Neural progenitor cell (in vitro differentiated cells): ENCODE measurements at regions not wholly inside any gene's neighbourhood (a gene's known extent, or its start where the extent isn't known, plus 50 kb on each side); places are given as distances from the start of the nearest gene placed in this dataset.
A peak's percentile ranks its signal among the peaks of the same experiment; 100 is the strongest.

ENCODE experiments used
- DNase-seq: peaks from one replicate; pipeline ENCODE4 v3.0.0-alpha.2; 2016; ENCODE audit warnings: low spot score
- H2AFZ ChIP-seq: fragments of 200-600 bp; sonication (generic); replicated peaks from 2 replicates; pipeline ENCODE4 v1.6.1; 2016; ENCODE audit warnings: antibody characterized with exemption
- H3F3A ChIP-seq: fragments of 200-600 bp; sonication (generic); 2 replicates; pipeline ENCODE4 v1.6.1; 2016; ENCODE audit warnings: antibody characterized with exemption, low read depth
- H3K27ac ChIP-seq: fragments of 200-600 bp; sonication (generic); 2 replicates; pipeline ENCODE4 v1.5.1; 2016; ENCODE audit warnings: mild to moderate bottlenecking
- H3K27me3 ChIP-seq: fragments of 200-600 bp; sonication (generic); 2 replicates; pipeline ENCODE4 v1.6.1; 2016; ENCODE audit warnings: mild to moderate bottlenecking, moderate library complexity
- H3K36me3 ChIP-seq: fragments of 200-600 bp; sonication (generic); 2 replicates; pipeline ENCODE4 v1.5.1; 2016
- H3K4me1 ChIP-seq: fragments of 200-600 bp; sonication (generic); 2 replicates; pipeline ENCODE4 v1.6.1; 2016; ENCODE audit warnings: mixed run types
- H3K4me2 ChIP-seq: fragments of 200-600 bp; sonication (generic); 2 replicates; pipeline ENCODE4 v1.6.1; 2016
- H3K4me3 ChIP-seq: fragments of 200-600 bp; sonication (generic); 2 replicates; pipeline ENCODE4 v1.5.1; 2016
- H3K79me2 ChIP-seq: fragments of 200-600 bp; sonication (generic); 2 replicates; pipeline ENCODE4 v1.6.1; 2016; ENCODE audit warnings: low read depth
- H3K9ac ChIP-seq: fragments of 200-600 bp; sonication (generic); 2 replicates; pipeline ENCODE4 v1.6.1; 2016
- H3K9me3 ChIP-seq: fragments of 200-600 bp; sonication (generic); 2 replicates; pipeline ENCODE4 v1.5.1; 2016; ENCODE audit warnings: low read depth
- H4K20me1 ChIP-seq: fragments of 200-600 bp; sonication (generic); 2 replicates; pipeline ENCODE4 v1.6.1; 2016; ENCODE audit warnings: low read depth
- H3K27ac Mint-ChIP-seq: 3 replicates; pipeline ENCODE4 v1.8.0; 2021; ENCODE audit warnings: mixed read lengths
- H3K27me3 Mint-ChIP-seq: 2 replicates; pipeline ENCODE4 v1.8.0; 2022; ENCODE audit warnings: low read depth, mild to moderate bottlenecking, inconsistent platforms, moderate library complexity, mixed read lengths; ENCODE audit not compliant: insufficient read depth
- H3K36me3 Mint-ChIP-seq: 3 replicates; pipeline ENCODE4 v1.8.0; 2021; ENCODE audit warnings: mixed read lengths
- H3K4me1 Mint-ChIP-seq: 3 replicates; pipeline ENCODE4 v1.8.0; 2021; ENCODE audit warnings: mixed read lengths
- H3K4me3 Mint-ChIP-seq: 3 replicates; pipeline ENCODE4 v1.8.0; 2021; ENCODE audit warnings: mild to moderate bottlenecking, moderate library complexity, mixed read lengths
- H3K9me3 Mint-ChIP-seq: 3 replicates; pipeline ENCODE4 v1.8.0; 2020; ENCODE audit warnings: mixed read lengths
- CTCF ChIP-seq: fragments of 200-600 bp; sonication (generic); IDR thresholded peaks from 2 replicates; pipeline ENCODE4 v1.5.1; 2017; ENCODE audit warnings: antibody characterized with exemption, mild to moderate bottlenecking
- EZH2 ChIP-seq: fragments of 200-600 bp; sonication (generic); IDR thresholded peaks from 2 replicates; pipeline ENCODE4 v1.6.1; 2017; ENCODE audit warnings: antibody characterized with exemption, mild to moderate bottlenecking, moderate library complexity
- EZH2phosphoT487 ChIP-seq: fragments of 200-600 bp; sonication (generic); IDR thresholded peaks from 2 replicates; pipeline ENCODE4 v1.6.1; 2017; ENCODE audit warnings: antibody characterized with exemption

- H3K9me3 ChIP-seq, result no peaks in the 10 kb centered on the region
- peak overlapping the region; percentile 5 for H2AFZ ChIP-seq
- peaks cover 5% of the 10 kb centered on the region for H3K4me1 ChIP-seq
- no peak overlapping the region for H3K9ac ChIP-seq
- no peaks in the 10 kb centered on the region for H3F3A ChIP-seq
- no peak for TF ChIP-seq CTCF
- no peak for TF ChIP-seq EZH2
- no peak for TF ChIP-seq EZH2phosphoT487
- no peaks in the 10 kb centered on the region for H4K20me1 ChIP-seq
- Mint-ChIP-seq H3K4me1 (peaks cover 5% of the 10 kb centered on the region), H3K36me3 (no peaks in the 10 kb centered on the region), H3K4me3 (no peak overlapping the region), H3K27me3 (peaks cover 3% of the 10 kb centered on the region), H3K27ac (no peak overlapping the region), H3K9me3 (no peaks in the 10 kb centered on the region)
- H3K36me3 ChIP-seq, result no peaks in the 10 kb centered on the region
- no peak overlapping the region for H3K27ac ChIP-seq
- H3K4me3 ChIP-seq, result no peak overlapping the region
- no peak overlapping the region for H3K4me2 ChIP-seq
- H3K27me3 ChIP-seq, result no peaks in the 10 kb centered on the region
- no peak for DNase-seq
- no peaks in the 10 kb centered on the region for H3K79me2 ChIP-seq
These were observed 71.8 kb upstream of the OTUD4 start for GRCh38 chr4:145252190-145252589.

- Mint-ChIP-seq H3K27me3 (peaks cover 3% of the 10 kb centered on the region), H3K36me3 (no peaks in the 10 kb centered on the region), H3K4me3 (no peak overlapping the region), H3K4me1 (peaks cover 5% of the 10 kb centered on the region), H3K27ac (no peak overlapping the region), H3K9me3 (no peaks in the 10 kb centered on the region)
- TF ChIP-seq EZH2, result no peak
- TF ChIP-seq EZH2phosphoT487, result no peak
- no peak for TF ChIP-seq CTCF
- no peaks in the 10 kb centered on the region for H3K79me2 ChIP-seq
- no peaks in the 10 kb centered on the region for H3K36me3 ChIP-seq
- H3K27me3 ChIP-seq, result no peaks in the 10 kb centered on the region
- H3K4me1 ChIP-seq, result peaks cover 5% of the 10 kb centered on the region
- H3K9ac ChIP-seq, result no peak overlapping the region
- H3K9me3 ChIP-seq, result no peaks in the 10 kb centered on the region
- no peak overlapping the region for H3K4me3 ChIP-seq
- no peak for DNase-seq
- H2AFZ ChIP-seq, result no peak overlapping the region
- no peak overlapping the region for H3K27ac ChIP-seq
- H3F3A ChIP-seq, result no peaks in the 10 kb centered on the region
- H3K4me2 ChIP-seq, result no peak overlapping the region
- H4K20me1 ChIP-seq, result no peaks in the 10 kb centered on the region
These were observed 71.0 kb upstream of the OTUD4 start for GRCh38 chr4:145251391-145251790.

GRCh38 chr4:145248971-145249370 lies 68.6 kb upstream of the OTUD4 start:
- Mint-ChIP-seq H3K27me3 (peaks cover 3% of the 10 kb centered on the region), H3K36me3 (no peaks in the 10 kb centered on the region), H3K4me1 (peaks cover 5% of the 10 kb centered on the region), H3K27ac (no peak overlapping the region), H3K9me3 (no peaks in the 10 kb centered on the region), H3K4me3 (no peak overlapping the region)
- no peaks in the 10 kb centered on the region for H3K79me2 ChIP-seq
- no peaks in the 10 kb centered on the region for H3K9me3 ChIP-seq
- no peak overlapping the region for H2AFZ ChIP-seq
- H3K27ac ChIP-seq, result no peak overlapping the region
- TF ChIP-seq EZH2phosphoT487, result no peak
- TF ChIP-seq CTCF, result no peak
- no peak for TF ChIP-seq EZH2
- no peak overlapping the region for H3K4me3 ChIP-seq
- no peaks in the 10 kb centered on the region for H3F3A ChIP-seq
- no peak overlapping the region for H3K9ac ChIP-seq
- no peaks in the 10 kb centered on the region for H3K27me3 ChIP-seq
- no peaks in the 10 kb centered on the region for H3K36me3 ChIP-seq
- no peak overlapping the region for H3K4me2 ChIP-seq
- H3K4me1 ChIP-seq, result no peaks in the 10 kb centered on the region
- no peak for DNase-seq
- no peaks in the 10 kb centered on the region for H4K20me1 ChIP-seq
